ENCODE measurements at regions not wholly inside any gene's neighbourhood (a gene's known extent, or its start where the extent isn't known, plus 50 kb on each side); places are given as distances from the start of the nearest gene placed in this dataset.

DNA sequence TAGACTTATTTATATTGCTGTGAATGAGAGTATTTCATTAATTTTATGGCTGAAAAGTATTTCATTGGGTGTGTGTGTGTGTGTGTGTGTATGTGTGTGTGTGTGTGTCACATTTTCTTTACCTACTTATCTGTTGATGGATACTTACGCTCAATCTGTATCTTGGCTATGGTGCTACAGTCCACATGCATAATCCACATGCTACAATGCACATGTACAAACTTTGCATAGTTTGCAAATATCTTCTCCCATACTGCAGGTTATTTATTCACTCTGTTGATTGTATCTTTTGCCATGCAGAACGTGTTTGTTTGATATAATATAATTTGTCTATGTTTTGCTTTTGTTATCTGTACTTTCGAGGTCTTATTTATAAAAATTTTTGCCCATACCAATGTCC lies 167.8 kb downstream of the RAB28 start:
- Histone ChIP-seq H3K27ac (ENCODE audit: low read depth, low read length, severe bottlenecking) (no peak overlapping the region), H3K4me3 (ENCODE audit: extremely low read depth, insufficient read depth, low read length, poor library complexity, severe bottlenecking) (no peak overlapping the region), H3K4me1 (ENCODE audit: control insufficient read depth, insufficient read depth, low read length, poor library complexity, severe bottlenecking) (no peaks in the 10 kb centered on the region), H3K36me3 (ENCODE audit: control insufficient read depth, insufficient read depth, low read length) (no peaks in the 10 kb centered on the region), H3K9me3 (ENCODE audit: control insufficient read depth, low read length) (no peaks in the 10 kb centered on the region)
- WGBS, 2 experiments (ENCODE audit: insufficient coverage in 2 of 2), result no CpG with 5 or more reads among the region's 3 CpGs

GRCh38 chr4:13313856-13314255 lies 170.3 kb downstream of the RAB28 start:
- H3K36me3 ChIP-seq (ENCODE audit: control insufficient read depth, insufficient read depth, low read length), result no peaks in the 10 kb centered on the region
- H3K4me3 ChIP-seq (ENCODE audit: extremely low read depth, insufficient read depth, low read length, poor library complexity, severe bottlenecking), result no peak overlapping the region
- H3K9me3 ChIP-seq (ENCODE audit: control insufficient read depth, low read length), result no peaks in the 10 kb centered on the region
- H3K27ac ChIP-seq (ENCODE audit: low read depth, low read length, severe bottlenecking), result no peak overlapping the region
- H3K4me1 ChIP-seq (ENCODE audit: control insufficient read depth, insufficient read depth, low read length, poor library complexity, severe bottlenecking), result no peaks in the 10 kb centered on the region

DNA sequence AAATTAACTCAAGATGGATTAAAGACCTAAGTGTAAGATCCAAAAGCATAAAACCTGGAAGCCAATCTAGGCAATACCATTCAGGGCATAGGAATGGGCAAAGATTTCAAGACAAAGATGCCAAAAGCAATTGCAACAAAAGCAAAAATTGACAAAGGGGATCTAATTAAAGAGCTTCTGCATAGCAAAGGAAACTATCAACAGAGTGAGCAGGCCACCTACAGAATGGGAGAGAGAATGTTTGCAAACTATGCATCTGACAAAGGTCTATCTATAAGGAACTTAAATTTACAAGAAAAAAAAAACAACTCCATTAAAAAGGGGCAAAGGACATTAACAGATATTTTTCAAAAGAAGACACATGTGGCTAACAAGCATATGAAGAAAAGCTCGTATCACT lies 171.9 kb downstream of the RAB28 start:
- WGBS, 2 experiments (ENCODE audit: insufficient coverage in 2 of 2), result 80% methylated on average over 1 of the region's 1 CpG; no CpG with 5 or more reads in 1 of the 2 experiments
- Histone ChIP-seq H3K36me3 (ENCODE audit: control insufficient read depth, insufficient read depth, low read length) (no peaks in the 10 kb centered on the region), H3K9me3 (ENCODE audit: control insufficient read depth, low read length) (no peaks in the 10 kb centered on the region), H3K27ac (ENCODE audit: low read depth, low read length, severe bottlenecking) (no peak overlapping the region), H3K4me1 (ENCODE audit: control insufficient read depth, insufficient read depth, low read length, poor library complexity, severe bottlenecking) (no peaks in the 10 kb centered on the region), H3K4me3 (ENCODE audit: extremely low read depth, insufficient read depth, low read length, poor library complexity, severe bottlenecking) (no peak overlapping the region)

GRCh38 chr4:13309751-13310150 lies 174.4 kb downstream of the RAB28 start:
- Histone ChIP-seq H3K4me1 (ENCODE audit: control insufficient read depth, insufficient read depth, low read length, poor library complexity, severe bottlenecking) (no peaks in the 10 kb centered on the region), H3K36me3 (ENCODE audit: control insufficient read depth, insufficient read depth, low read length) (no peaks in the 10 kb centered on the region), H3K27ac (ENCODE audit: low read depth, low read length, severe bottlenecking) (no peak overlapping the region), H3K9me3 (ENCODE audit: control insufficient read depth, low read length) (no peaks in the 10 kb centered on the region), H3K4me3 (ENCODE audit: extremely low read depth, insufficient read depth, low read length, poor library complexity, severe bottlenecking) (no peak overlapping the region)
- WGBS, 2 experiments (ENCODE audit: insufficient coverage in 2 of 2), result 83 to 100% methylated on average over 1 of the region's 2 CpGs

GRCh38 chr4:13306356-13306755 lies 177.8 kb downstream of the RAB28 start:
- Histone ChIP-seq H3K9me3 (ENCODE audit: control insufficient read depth, low read length) (no peaks in the 10 kb centered on the region), H3K4me3 (ENCODE audit: extremely low read depth, insufficient read depth, low read length, poor library complexity, severe bottlenecking) (no peak overlapping the region), H3K4me1 (ENCODE audit: control insufficient read depth, insufficient read depth, low read length, poor library complexity, severe bottlenecking) (no peaks in the 10 kb centered on the region), H3K27ac (ENCODE audit: low read depth, low read length, severe bottlenecking) (no peak overlapping the region), H3K36me3 (ENCODE audit: control insufficient read depth, insufficient read depth, low read length) (no peaks in the 10 kb centered on the region)
- 67% methylated on average over 1 of the region's 1 CpG; no CpG with 5 or more reads in 1 of the 2 experiments for WGBS, 2 experiments (ENCODE audit: insufficient coverage in 2 of 2)

DNA sequence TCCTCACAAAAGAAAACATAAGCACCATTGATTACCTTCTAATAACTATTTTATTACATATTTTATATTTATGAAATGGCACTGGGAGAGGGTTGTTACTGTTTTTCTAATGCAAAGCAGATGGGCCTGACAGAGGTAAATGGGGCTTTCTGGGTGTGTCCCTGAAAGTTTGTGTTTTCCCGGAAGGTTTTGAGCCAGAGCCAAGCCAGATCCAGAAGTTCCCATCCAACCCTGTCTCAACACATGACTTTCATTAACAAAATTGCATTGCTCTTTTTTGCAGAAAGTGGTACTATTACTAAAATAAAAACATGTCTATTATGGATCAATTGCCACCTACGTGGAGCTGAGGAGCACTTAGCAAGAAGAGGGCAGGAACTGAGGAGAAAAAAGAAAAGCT lies 181.3 kb downstream of the RAB28 start:
- Histone ChIP-seq H3K9me3 (ENCODE audit: control insufficient read depth, low read length) (no peaks in the 10 kb centered on the region), H3K36me3 (ENCODE audit: control insufficient read depth, insufficient read depth, low read length) (no peaks in the 10 kb centered on the region), H3K4me1 (ENCODE audit: control insufficient read depth, insufficient read depth, low read length, poor library complexity, severe bottlenecking) (no peaks in the 10 kb centered on the region), H3K27ac (ENCODE audit: low read depth, low read length, severe bottlenecking) (no peak overlapping the region), H3K4me3 (ENCODE audit: extremely low read depth, insufficient read depth, low read length, poor library complexity, severe bottlenecking) (no peak overlapping the region)
- 90% methylated on average over 1 of the region's 2 CpGs; no CpG with 5 or more reads in 1 of the 2 experiments for WGBS, 2 experiments (ENCODE audit: insufficient coverage in 2 of 2)

- H3K4me1 ChIP-seq (ENCODE audit: control insufficient read depth, insufficient read depth, low read length, poor library complexity, severe bottlenecking), result no peaks in the 10 kb centered on the region
- H3K4me3 ChIP-seq (ENCODE audit: extremely low read depth, insufficient read depth, low read length, poor library complexity, severe bottlenecking), result no peak overlapping the region
- 88% methylated on average over 1 of the region's 2 CpGs; no CpG with 5 or more reads in 1 of the 2 experiments for WGBS, 2 experiments (ENCODE audit: insufficient coverage in 2 of 2)
- H3K27ac ChIP-seq (ENCODE audit: low read depth, low read length, severe bottlenecking), result no peak overlapping the region
- peaks cover 9% of the 10 kb centered on the region for H3K9me3 ChIP-seq (ENCODE audit: control insufficient read depth, low read length)
- peaks cover 4% of the 10 kb centered on the region for H3K36me3 ChIP-seq (ENCODE audit: control insufficient read depth, insufficient read depth, low read length)
Measured at GRCh38 chr4:13299343-13299742, 184.8 kb downstream of the RAB28 start.

DNA sequence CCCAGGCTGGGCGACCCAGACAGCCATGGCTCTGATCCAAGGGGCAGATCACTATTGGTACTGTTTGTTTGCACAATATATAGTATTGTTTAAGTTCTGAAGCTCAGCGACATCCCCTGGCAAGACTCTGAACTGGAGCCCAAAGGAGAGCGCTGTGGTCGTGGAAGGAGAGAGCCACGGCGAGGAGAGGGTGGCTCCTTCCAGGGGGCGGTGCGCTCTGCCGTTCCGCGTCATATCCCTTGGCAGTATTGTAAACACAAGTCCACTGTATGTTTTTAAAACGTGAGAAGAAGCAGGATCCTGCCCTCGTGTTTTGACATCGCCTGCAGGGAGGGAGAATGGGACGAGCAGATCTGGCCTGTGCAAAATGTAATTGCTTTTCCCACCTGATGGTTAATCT lies 185.5 kb downstream of the RAB28 start:
- WGBS, 2 experiments (ENCODE audit: insufficient coverage in 2 of 2), result 93 to 97% methylated on average over 11 to 14 of the region's 15 CpGs
- peaks cover 4% of the 10 kb centered on the region for H3K36me3 ChIP-seq (ENCODE audit: control insufficient read depth, insufficient read depth, low read length)

DNA sequence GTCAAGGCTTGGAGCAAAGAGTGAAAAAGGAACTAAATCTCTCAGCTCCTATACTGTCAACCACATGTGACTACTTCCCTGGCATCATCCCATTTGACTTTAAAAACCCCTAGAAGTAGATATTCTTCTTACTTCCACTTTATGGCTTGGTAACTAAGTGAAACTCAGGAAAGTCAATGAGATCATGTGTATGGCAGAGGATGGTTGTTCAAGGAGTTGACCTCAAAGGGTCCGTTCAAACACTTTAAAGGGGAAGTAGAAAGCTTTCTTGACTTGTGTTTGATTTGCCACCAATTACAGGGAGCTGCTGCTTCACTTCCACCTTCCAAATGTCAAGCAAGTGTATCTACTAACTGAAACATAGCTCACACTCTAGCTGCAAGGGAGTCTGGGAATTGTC lies 187.2 kb downstream of the RAB28 start:
- WGBS, 2 experiments (ENCODE audit: insufficient coverage in 2 of 2), result 100% methylated on average over 1 of the region's 1 CpG; no CpG with 5 or more reads in 1 of the 2 experiments
- Histone ChIP-seq H3K4me3 (ENCODE audit: extremely low read depth, insufficient read depth, low read length, poor library complexity, severe bottlenecking) (no peak overlapping the region), H3K9me3 (ENCODE audit: control insufficient read depth, low read length) (peaks cover 9% of the 10 kb centered on the region), H3K36me3 (ENCODE audit: control insufficient read depth, insufficient read depth, low read length) (peaks cover 4% of the 10 kb centered on the region), H3K4me1 (ENCODE audit: control insufficient read depth, insufficient read depth, low read length, poor library complexity, severe bottlenecking) (no peaks in the 10 kb centered on the region), H3K27ac (ENCODE audit: low read depth, low read length, severe bottlenecking) (no peak overlapping the region)

More for the DNA sequence above, 185.5 kb downstream of the RAB28 start:
- H3K4me1 ChIP-seq (ENCODE audit: control insufficient read depth, insufficient read depth, low read length, poor library complexity, severe bottlenecking), result no peaks in the 10 kb centered on the region
- no peak overlapping the region for H3K4me3 ChIP-seq (ENCODE audit: extremely low read depth, insufficient read depth, low read length, poor library complexity, severe bottlenecking)
- H3K27ac ChIP-seq (ENCODE audit: low read depth, low read length, severe bottlenecking), result no peak overlapping the region
- peaks cover 9% of the 10 kb centered on the region for H3K9me3 ChIP-seq (ENCODE audit: control insufficient read depth, low read length)

GRCh38 chr4:13294961-13295605 lies 189.1 kb downstream of the RAB28 start:
- H3K36me3 ChIP-seq (ENCODE audit: control insufficient read depth, insufficient read depth, low read length), result peaks cover 4% of the 10 kb centered on the region
- H3K27ac ChIP-seq (ENCODE audit: low read depth, low read length, severe bottlenecking), result no peak overlapping the region
- H3K9me3 ChIP-seq (ENCODE audit: control insufficient read depth, low read length), result peaks cover 9% of the 10 kb centered on the region
- no peaks in the 10 kb centered on the region for H3K4me1 ChIP-seq (ENCODE audit: control insufficient read depth, insufficient read depth, low read length, poor library complexity, severe bottlenecking)
- H3K4me3 ChIP-seq (ENCODE audit: extremely low read depth, insufficient read depth, low read length, poor library complexity, severe bottlenecking), result no peak overlapping the region
- WGBS, 2 experiments (ENCODE audit: insufficient coverage in 2 of 2), result 78 to 98% methylated on average over 3 to 4 of the region's 5 CpGs

GRCh38 chr4:13292372-13292771 lies 191.8 kb downstream of the RAB28 start:
- Histone ChIP-seq H3K36me3 (ENCODE audit: control insufficient read depth, insufficient read depth, low read length) (peaks cover 2% of the 10 kb centered on the region), H3K4me1 (ENCODE audit: control insufficient read depth, insufficient read depth, low read length, poor library complexity, severe bottlenecking) (no peaks in the 10 kb centered on the region), H3K27ac (ENCODE audit: low read depth, low read length, severe bottlenecking) (no peak overlapping the region), H3K9me3 (ENCODE audit: control insufficient read depth, low read length) (peaks cover 6% of the 10 kb centered on the region), H3K4me3 (ENCODE audit: extremely low read depth, insufficient read depth, low read length, poor library complexity, severe bottlenecking) (no peak overlapping the region)
- whole genome bisulfite sequencing, 2 experiments (ENCODE audit: insufficient coverage in 2 of 2), result no CpG with 5 or more reads among the region's 1 CpG
